IPS-15b (cell line): ENCODE measurements at regions not wholly inside any gene's neighbourhood (a gene's known extent, or its start where the extent isn't known, plus 50 kb on each side); places are given as distances from the start of the nearest gene placed in this dataset.
"Not testable (repeated sequence)": the region's sequence is repeated elsewhere in the genome, so short reads cannot be mapped to it uniquely, and the experiment has no call there.

ENCODE experiments used
- H3K27me3 ChIP-seq: one replicate; pipeline ENCODE4 v1.6.1; 2013; ENCODE audit warnings: low read length; ENCODE audit not compliant: control insufficient read depth, insufficient read depth
- H3K36me3 ChIP-seq: one replicate; pipeline ENCODE4 v1.6.1; 2013; ENCODE audit warnings: low read length; ENCODE audit not compliant: control insufficient read depth, insufficient read depth
- H3K4me1 ChIP-seq: one replicate; pipeline ENCODE4 v1.6.1; 2013; ENCODE audit warnings: mild to moderate bottlenecking, low read length; ENCODE audit not compliant: control insufficient read depth, insufficient read depth
- H3K4me3 ChIP-seq: one replicate; pipeline ENCODE4 v1.5.1; 2013; ENCODE audit warnings: low read depth, low read length
- H3K9ac ChIP-seq: one replicate; pipeline ENCODE4 v1.6.1; 2013; ENCODE audit warnings: low read depth, mild to moderate bottlenecking, low read length
- H3K9me3 ChIP-seq: one replicate; pipeline ENCODE4 v1.6.1; 2013; ENCODE audit warnings: mild to moderate bottlenecking, low read length; ENCODE audit not compliant: control insufficient read depth, insufficient read depth

DNA sequence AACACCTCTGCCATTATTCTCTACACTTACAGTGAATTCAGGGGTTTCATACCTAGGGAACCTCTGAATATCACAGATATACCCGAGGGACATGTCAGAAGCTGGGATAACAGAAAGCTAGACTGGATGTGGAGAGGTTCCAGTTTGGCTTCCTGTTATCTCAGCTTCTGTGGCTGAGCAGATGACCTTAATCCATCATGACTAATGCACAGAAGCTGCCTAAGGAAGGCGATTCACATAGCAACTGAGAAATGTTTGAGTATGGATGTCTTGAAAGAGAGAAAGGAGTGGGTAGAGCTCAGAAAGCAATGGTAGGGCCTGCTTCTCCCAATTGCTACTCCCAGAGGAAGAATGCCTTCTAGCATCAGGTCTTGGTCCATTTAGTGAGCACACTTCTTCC is 187.6 kb downstream of the RMST start:
- Histone ChIP-seq H3K9me3 (peaks cover 2% of the 10 kb centered on the region), H3K36me3 (no peaks in the 10 kb centered on the region), H3K27me3 (no peaks in the 10 kb centered on the region), H3K4me3 (no peak overlapping the region), H3K4me1 (no peaks in the 10 kb centered on the region), H3K9ac (no peak overlapping the region)

GRCh38 chr12:97656548-97656947 is 193.9 kb downstream of the RMST start:
- not testable (repeated sequence) for H3K9ac ChIP-seq, H3K4me1 ChIP-seq, H3K4me3 ChIP-seq, H3K9me3 ChIP-seq, H3K36me3 ChIP-seq, H3K27me3 ChIP-seq

DNA sequence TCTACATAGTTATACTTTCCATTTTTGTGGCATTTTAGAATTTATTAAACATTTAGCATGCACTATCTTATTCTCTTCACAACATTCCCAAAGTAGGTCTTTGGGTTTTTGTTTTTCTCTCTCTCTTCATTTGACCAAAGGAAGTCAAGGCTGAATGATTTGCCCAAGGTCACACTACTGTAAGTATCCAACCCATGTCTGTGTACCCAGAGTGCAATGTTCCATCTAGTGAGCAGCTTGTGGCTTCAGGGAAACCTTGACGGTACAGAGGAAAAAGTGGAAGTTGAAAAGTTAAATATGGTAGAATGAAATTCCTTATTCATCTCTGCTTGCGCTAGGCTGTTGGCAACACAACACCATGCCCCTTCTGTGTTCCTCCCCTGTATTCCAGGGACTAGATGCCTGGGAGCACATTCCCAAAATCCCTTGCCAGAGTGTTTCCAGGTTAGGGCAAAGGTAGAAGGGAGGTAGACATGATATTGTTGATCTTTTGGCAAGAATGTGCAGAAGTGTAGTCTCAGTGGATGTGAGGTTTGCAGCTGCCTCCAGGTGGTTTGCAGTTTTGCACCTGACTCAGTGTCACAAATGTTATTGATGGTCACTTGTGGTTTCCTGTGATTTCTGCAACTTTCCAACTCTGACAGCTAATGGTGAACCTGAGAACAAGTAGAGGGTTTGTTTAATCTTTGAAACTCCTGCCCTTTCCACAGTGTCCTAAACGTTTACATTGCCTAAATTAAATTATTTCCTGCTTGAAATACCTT is 196.7 kb downstream of the RMST start:
- peaks cover 8% of the 10 kb centered on the region for H3K9me3 ChIP-seq
- no peaks in the 10 kb centered on the region for H3K27me3 ChIP-seq
- no peaks in the 10 kb centered on the region for H3K4me1 ChIP-seq
- no peaks in the 10 kb centered on the region for H3K36me3 ChIP-seq
- no peak overlapping the region for H3K4me3 ChIP-seq
- no peak overlapping the region for H3K9ac ChIP-seq

DNA sequence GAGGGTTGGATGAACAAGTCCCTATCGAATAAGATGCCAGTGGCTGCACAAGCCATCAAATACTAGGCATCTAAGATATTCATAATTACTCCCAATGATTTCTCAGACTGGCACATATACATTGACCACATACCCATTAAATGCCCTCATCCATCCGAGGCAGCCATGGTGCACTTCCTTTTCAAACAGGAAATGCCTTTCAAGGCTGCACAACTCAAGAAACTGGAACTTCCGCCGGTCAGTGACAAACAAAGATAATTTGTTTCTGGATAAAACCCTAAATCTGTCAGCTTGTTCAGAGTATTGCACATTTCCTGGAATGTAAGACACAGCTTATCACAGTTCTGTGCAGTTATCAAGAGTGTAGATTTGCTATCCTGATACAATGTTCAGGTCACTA is 203.7 kb downstream of the RMST start:
- Histone ChIP-seq H3K9ac (no peak overlapping the region), H3K9me3 (peaks cover 3% of the 10 kb centered on the region), H3K27me3 (no peaks in the 10 kb centered on the region), H3K4me1 (no peaks in the 10 kb centered on the region), H3K36me3 (no peaks in the 10 kb centered on the region), H3K4me3 (no peak overlapping the region)

DNA sequence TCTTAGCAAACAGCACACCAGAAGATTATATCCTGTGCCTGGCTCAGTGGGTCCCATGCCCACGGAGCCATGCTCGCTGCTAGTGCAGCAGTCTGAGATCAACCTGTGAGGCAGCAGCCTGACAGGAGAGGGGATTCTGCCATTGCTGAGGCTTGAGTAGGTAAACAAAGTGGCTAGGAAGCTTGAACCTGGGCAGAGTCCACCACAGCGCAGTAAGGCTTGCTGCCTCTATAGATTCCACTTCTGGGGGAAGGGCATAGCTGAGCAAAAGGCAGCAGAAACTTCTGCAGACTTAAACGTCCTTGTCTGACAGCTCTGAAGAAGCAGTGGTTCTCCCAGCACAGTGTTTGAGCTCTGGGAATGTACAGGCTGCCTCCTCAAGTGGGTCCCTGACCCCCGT is 210.3 kb downstream of the RMST start:
- H3K9ac ChIP-seq: no peak overlapping the region
- no peaks in the 10 kb centered on the region for H3K27me3 ChIP-seq
- no peak overlapping the region for H3K4me3 ChIP-seq
- peaks cover 13% of the 10 kb centered on the region for H3K9me3 ChIP-seq
- H3K4me1 ChIP-seq: no peaks in the 10 kb centered on the region
- no peaks in the 10 kb centered on the region for H3K36me3 ChIP-seq

DNA sequence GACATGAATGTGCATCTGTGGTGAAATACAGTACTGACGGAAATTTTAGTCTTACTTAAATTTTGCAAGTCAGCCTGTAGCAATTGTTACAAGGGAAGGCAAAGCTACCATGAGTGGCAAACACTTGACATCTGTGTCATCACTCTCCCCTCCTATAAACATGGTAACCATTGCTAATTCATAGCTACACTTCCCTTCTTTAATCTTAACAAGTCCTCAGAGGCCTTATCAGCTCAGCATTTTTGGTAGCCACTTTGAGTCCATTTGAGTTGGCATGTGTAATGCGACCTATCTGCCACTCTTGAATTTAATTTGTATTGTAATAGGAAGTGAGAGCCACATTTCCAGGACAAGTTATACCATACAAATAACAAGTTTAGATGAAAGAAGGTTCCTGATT is 218.1 kb downstream of the RMST start:
- Histone ChIP-seq H3K9me3 (no peaks in the 10 kb centered on the region), H3K4me3 (no peak overlapping the region), H3K9ac (no peak overlapping the region), H3K36me3 (no peaks in the 10 kb centered on the region), H3K27me3 (no peaks in the 10 kb centered on the region), H3K4me1 (no peaks in the 10 kb centered on the region)

- no peaks in the 10 kb centered on the region for H3K36me3 ChIP-seq
- no peaks in the 10 kb centered on the region for H3K27me3 ChIP-seq
- no peak overlapping the region for H3K9ac ChIP-seq
- no peaks in the 10 kb centered on the region for H3K9me3 ChIP-seq
- H3K4me1 ChIP-seq: no peaks in the 10 kb centered on the region
- H3K4me3 ChIP-seq: no peak overlapping the region
Observed at GRCh38 chr12:97681612-97682504, 219.3 kb downstream of the RMST start.

GRCh38 chr12:97685360-97685759 is 222.8 kb downstream of the RMST start:
- Histone ChIP-seq H3K9ac (no peak overlapping the region), H3K9me3 (no peaks in the 10 kb centered on the region), H3K27me3 (no peaks in the 10 kb centered on the region), H3K36me3 (no peaks in the 10 kb centered on the region), H3K4me3 (no peak overlapping the region), H3K4me1 (no peaks in the 10 kb centered on the region)

GRCh38 chr12:97701901-97702300 is 239.3 kb downstream of the RMST start:
- Histone ChIP-seq H3K4me3 (no peak overlapping the region), H3K9me3 (peaks cover 4% of the 10 kb centered on the region), H3K36me3 (no peaks in the 10 kb centered on the region), H3K9ac (no peak overlapping the region), H3K27me3 (no peaks in the 10 kb centered on the region), H3K4me1 (no peaks in the 10 kb centered on the region)

DNA sequence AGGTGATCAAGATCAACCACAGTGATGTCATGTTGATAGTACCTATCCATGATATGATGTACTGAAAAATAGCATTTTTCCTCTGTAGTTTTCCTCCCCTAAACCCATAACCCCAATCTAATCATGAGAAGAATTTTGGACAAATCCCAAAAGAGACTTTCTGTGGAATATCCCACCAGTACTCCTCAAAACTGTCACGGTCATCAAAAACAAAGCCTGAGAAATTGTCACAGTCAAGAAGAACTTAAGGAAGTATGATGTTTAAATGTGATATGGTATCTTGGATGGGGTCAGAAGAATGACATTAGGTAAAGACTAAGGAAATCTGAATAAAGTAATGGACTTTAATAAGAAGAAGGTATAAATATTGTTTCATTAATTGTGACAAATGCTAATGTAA is 248.8 kb downstream of the RMST start:
- Histone ChIP-seq H3K4me1 (peaks cover 14% of the 10 kb centered on the region), H3K27me3 (no peaks in the 10 kb centered on the region), H3K9ac (no peak overlapping the region), H3K36me3 (no peaks in the 10 kb centered on the region), H3K4me3 (no peak overlapping the region), H3K9me3 (no peaks in the 10 kb centered on the region)

DNA sequence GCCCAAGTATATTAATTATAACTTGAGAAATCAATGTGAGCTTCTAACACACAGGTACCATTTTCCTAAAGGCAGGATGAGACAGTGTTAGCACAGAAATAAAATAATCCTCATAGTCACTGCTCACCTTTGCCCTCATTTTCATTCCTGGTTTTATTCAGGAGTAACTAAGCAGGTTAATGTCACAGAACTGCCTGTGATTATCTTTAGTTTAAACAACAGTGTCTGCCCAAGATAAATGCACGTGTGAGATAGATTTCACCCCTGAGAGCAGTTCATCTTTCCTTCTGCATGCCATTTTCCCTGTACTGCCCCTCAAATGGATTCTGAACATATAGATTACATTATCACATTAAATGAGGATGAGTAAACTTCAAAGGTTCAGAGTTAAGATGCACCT is 250.7 kb downstream of the RMST start:
- Histone ChIP-seq H3K36me3 (no peaks in the 10 kb centered on the region), H3K9me3 (no peaks in the 10 kb centered on the region), H3K27me3 (no peaks in the 10 kb centered on the region), H3K9ac (no peak overlapping the region), H3K4me1 (peaks cover 14% of the 10 kb centered on the region), H3K4me3 (no peak overlapping the region)

DNA sequence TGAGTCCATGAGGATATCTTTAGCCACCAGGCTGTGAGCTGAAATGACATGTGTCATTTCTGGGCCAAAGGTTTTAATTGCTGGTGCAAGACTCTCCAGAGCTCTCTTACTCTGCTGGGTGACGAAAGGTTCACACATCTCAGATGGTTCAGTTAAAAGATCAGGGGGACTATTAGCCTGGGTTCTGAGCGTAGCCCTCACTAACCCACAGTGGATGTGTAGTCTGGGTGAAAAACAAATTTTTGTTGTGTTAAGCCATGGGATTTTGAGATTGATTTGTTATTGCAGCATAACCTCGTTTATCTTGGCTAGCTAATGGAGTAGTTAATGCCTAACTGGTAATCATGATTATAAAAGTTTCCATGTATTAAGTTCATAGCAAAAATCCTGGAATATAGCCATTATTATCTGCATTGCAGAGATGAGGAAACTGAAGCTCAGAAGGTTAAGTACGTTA is 251.5 kb downstream of the RMST start:
- Histone ChIP-seq H3K4me3 (no peak overlapping the region), H3K4me1 (peaks cover 14% of the 10 kb centered on the region), H3K36me3 (no peaks in the 10 kb centered on the region), H3K9ac (no peak overlapping the region), H3K9me3 (no peaks in the 10 kb centered on the region), H3K27me3 (no peaks in the 10 kb centered on the region)
